Peyer's patch (tissue), 4 donors: ENCODE measurements at regions not wholly inside any gene's neighbourhood (a gene's known extent, or its start where the extent isn't known, plus 50 kb on each side); places are given as distances from the start of the nearest gene placed in this dataset.

Experiments used
- POLR2A ChIP-seq, 2 donors: fragments of 450-650 bp; IDR thresholded peaks; one replicate each; pipeline ENCODE4 v1.5.1; 2017; ENCODE audit warnings: antibody characterized with exemption in 2 of 2, mild to moderate bottlenecking in 2 of 2, moderate library complexity in 2 of 2
- TF ChIP-seq, protein P1 (sequence below), 6 experiments: fragments of 450-650 bp in 4 of 6; fragments of 200-600 bp in 2 of 6; sonication (generic) in 1 of 6; IDR thresholded peaks; one replicate each; pipeline ENCODE4 v1.5.1; 2017 to 2019; ENCODE audit warnings: antibody characterized with exemption in 6 of 6, mild to moderate bottlenecking in 3 of 6, moderate library complexity in 1 of 6

DNA sequence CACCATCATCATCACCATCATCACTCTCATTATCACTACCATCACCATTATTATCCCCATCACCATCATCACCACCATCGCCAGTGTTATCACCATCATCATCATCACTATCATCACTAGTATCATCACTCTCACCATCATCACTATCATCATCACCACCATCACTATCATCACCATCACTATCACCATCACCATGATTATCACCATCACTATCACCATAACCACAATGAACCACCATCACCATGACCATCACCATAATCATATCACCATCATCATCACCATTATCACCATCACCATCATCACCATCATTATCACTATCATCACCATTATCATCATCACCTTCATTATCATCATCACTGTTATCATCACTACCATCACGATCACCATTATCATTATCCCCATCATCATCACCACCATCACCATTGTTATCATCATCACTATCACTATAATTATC is 326.7 kb downstream of the BRD1 start:
- TF ChIP-seq, protein P1, sequence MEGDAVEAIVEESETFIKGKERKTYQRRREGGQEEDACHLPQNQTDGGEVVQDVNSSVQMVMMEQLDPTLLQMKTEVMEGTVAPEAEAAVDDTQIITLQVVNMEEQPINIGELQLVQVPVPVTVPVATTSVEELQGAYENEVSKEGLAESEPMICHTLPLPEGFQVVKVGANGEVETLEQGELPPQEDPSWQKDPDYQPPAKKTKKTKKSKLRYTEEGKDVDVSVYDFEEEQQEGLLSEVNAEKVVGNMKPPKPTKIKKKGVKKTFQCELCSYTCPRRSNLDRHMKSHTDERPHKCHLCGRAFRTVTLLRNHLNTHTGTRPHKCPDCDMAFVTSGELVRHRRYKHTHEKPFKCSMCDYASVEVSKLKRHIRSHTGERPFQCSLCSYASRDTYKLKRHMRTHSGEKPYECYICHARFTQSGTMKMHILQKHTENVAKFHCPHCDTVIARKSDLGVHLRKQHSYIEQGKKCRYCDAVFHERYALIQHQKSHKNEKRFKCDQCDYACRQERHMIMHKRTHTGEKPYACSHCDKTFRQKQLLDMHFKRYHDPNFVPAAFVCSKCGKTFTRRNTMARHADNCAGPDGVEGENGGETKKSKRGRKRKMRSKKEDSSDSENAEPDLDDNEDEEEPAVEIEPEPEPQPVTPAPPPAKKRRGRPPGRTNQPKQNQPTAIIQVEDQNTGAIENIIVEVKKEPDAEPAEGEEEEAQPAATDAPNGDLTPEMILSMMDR (IDR thresholded peaks at IDR 0.05): no peak
- no peak for TF ChIP-seq POLR2A (IDR thresholded peaks at IDR 0.05)
